BJ (cell line): ENCODE measurements at regions not wholly inside any gene's neighbourhood (a gene's known extent, or its start where the extent isn't known, plus 50 kb on each side); places are given as distances from the start of the nearest gene placed in this dataset.

Experiments used
- CTCF ChIA-PET: fragments of 350-600 bp; formaldehyde crosslinking; extraction: SDS; loops from one replicate; lab custom pipeline; 2021; ENCODE audit warnings: antibody characterized with exemption, inconsistent platforms; lab: Yijun Ruan, JAX
- POLR2A ChIA-PET: fragments of 300-600 bp; sonication (Branson Sonifier 250); formaldehyde crosslinking; extraction: SDS; loops from one replicate; lab custom pipeline; 2021; ENCODE audit warnings: antibody characterized with exemption; lab: Charles Lee
- DNase-seq: peaks from one replicate; pipeline ENCODE4 v3.0.0-alpha.2; 2011; ENCODE audit warnings: low read depth
- H3K27me3 ChIP-seq: 2 replicates; pipeline ENCODE4 v1.6.0; 2011; ENCODE audit warnings: low read length; ENCODE audit not compliant: control insufficient read depth, insufficient read depth
- H3K36me3 ChIP-seq: 2 replicates; pipeline ENCODE4 v1.5.1; 2011; ENCODE audit warnings: low read length; ENCODE audit not compliant: control insufficient read depth, insufficient read depth
- H3K4me3 ChIP-seq: 2 replicates; pipeline ENCODE4 v1.5.1; 2011; ENCODE audit warnings: low read depth, mild to moderate bottlenecking, control low read depth, low read length
- TF ChIP-seq, protein P1 (sequence below): IDR thresholded peaks from 2 replicates; pipeline ENCODE4 v1.5.1; 2011; ENCODE audit warnings: low read depth, mild to moderate bottlenecking, control low read depth, inconsistent platforms, low read length, moderate library complexity; ENCODE audit not compliant: insufficient read depth

DNA sequence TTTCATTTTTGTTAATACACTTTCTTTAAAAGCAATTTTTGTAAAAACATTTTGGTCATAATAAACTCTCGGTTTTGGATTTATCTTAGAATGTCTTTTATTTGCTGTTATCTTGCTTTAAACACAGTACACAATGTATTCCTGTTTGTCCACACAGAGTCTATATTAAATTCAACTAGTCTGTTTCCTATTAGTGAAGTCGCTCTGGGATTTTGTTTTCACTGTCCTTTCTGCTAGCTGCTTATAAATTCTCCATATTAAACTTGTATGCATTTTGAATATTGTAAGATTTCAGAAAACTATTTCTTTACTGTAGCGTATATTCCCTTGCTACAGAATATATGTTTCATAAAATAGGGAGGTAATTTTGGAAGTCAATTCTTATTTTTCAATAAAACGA is 630.2 kb downstream of the HDGFL1 start:
- Histone ChIP-seq H3K27me3 (no peaks in the 10 kb centered on the region), H3K4me3 (no peak overlapping the region), H3K36me3 (no peaks in the 10 kb centered on the region)
- ChIA-PET POLR2A (no interaction called here), CTCF (interaction anchor here (1.5 kb wide), 1 partner anchor 10 kb away, joined by 4 read pairs; no protein-coding TSS in a partner anchor)
- TF ChIP-seq, protein P1, sequence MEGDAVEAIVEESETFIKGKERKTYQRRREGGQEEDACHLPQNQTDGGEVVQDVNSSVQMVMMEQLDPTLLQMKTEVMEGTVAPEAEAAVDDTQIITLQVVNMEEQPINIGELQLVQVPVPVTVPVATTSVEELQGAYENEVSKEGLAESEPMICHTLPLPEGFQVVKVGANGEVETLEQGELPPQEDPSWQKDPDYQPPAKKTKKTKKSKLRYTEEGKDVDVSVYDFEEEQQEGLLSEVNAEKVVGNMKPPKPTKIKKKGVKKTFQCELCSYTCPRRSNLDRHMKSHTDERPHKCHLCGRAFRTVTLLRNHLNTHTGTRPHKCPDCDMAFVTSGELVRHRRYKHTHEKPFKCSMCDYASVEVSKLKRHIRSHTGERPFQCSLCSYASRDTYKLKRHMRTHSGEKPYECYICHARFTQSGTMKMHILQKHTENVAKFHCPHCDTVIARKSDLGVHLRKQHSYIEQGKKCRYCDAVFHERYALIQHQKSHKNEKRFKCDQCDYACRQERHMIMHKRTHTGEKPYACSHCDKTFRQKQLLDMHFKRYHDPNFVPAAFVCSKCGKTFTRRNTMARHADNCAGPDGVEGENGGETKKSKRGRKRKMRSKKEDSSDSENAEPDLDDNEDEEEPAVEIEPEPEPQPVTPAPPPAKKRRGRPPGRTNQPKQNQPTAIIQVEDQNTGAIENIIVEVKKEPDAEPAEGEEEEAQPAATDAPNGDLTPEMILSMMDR: no peak
- DNase-seq: no peak

DNA sequence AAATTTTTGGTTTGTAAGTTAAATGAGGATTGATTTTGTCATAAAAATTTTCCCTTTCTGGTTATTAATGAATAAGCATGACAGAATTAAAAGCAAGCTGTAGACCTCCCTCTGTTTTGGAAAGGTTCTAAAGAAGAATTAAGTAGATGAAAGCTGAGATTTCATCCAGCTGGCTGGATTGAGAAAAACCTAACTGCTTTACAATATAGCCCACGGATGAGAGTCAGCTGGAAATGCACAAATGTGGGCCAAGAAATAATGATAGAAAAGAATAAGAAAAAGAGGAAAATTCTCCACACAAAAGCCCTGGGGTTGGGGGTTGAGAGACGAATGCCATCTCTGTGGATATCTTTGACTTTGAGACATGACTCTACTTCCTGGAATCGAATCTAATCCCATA is 631.6 kb downstream of the HDGFL1 start:
- POLR2A ChIA-PET: no interaction called here
- TF ChIP-seq, protein P1: no peak
- H3K27me3 ChIP-seq: no peaks in the 10 kb centered on the region
- H3K36me3 ChIP-seq: no peaks in the 10 kb centered on the region
- CTCF ChIA-PET: no interaction called here
- H3K4me3 ChIP-seq: no peak overlapping the region
- no peak for DNase-seq

DNA sequence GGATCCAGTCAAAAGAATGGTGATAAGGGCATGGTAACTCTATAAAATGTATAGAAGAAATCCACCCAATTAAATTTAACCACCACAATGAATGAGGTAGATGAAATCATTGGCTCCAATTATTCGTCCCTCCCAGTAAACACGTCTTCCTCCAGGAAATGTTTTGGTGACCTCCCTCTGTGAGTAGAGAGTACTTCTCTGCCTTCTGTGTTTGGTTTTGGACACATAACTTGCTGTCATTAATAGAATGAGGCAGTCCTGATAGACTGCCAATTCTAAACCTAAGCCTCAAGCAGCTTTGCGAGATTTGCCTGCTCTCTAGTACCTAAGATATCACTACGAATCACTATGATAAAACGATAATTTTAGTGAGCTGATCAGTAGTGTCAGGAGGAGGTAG is 632.8 kb downstream of the HDGFL1 start:
- Histone ChIP-seq H3K36me3 (no peaks in the 10 kb centered on the region), H3K4me3 (no peak overlapping the region), H3K27me3 (no peaks in the 10 kb centered on the region)
- POLR2A ChIA-PET: no interaction called here
- DNase-seq: no peak
- CTCF ChIA-PET: no interaction called here
- TF ChIP-seq, protein P1: no peak

DNA sequence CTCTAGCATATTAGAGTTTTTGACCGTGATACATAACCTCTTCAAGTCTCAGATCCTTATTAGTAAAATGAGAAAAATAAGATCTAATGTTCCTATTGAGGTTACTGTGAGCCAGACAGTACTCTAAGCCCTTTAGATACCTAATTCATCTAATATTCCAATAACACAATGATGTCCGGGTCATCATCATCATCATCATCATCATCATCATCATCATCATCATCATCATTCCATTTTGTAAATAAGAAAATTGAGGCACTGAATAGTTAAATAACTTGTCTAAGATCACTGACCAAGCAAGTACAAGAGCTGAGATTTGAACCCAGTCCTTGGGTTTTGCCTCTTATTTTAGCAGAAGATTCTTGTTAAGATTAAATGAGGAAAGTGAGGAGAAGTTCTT is 643.0 kb downstream of the HDGFL1 start:
- Histone ChIP-seq H3K36me3 (no peaks in the 10 kb centered on the region), H3K27me3 (no peaks in the 10 kb centered on the region), H3K4me3 (no peak overlapping the region)
- TF ChIP-seq, protein P1: no peak
- CTCF ChIA-PET: no interaction called here
- POLR2A ChIA-PET: no interaction called here
- DNase-seq: no peak

DNA sequence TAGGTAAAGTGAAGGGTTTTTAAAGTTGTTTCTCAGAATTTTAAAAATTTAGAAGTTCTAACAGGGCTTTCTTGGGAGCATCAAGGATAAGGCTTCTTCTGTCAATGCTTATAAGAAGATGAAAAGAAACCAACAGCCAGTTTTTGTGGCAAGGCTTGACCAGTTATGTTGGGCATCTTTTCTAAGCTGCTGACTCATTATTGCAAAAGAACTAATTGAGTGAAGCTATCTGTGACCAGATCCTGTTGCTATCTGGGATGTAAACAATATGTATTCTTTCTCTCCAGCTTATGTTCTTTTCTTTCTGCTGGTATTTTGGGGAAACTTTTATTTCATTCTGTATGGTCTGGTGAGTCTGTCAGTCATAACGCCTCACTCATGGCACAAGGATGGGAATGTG is 643.8 kb downstream of the HDGFL1 start:
- CTCF ChIA-PET: no interaction called here
- POLR2A ChIA-PET: interaction anchor here (0.6 kb wide), 1 partner anchor 583 kb away, joined by 3 read pairs; no protein-coding TSS in a partner anchor
- DNase-seq: no peak
- H3K27me3 ChIP-seq: no peaks in the 10 kb centered on the region
- H3K36me3 ChIP-seq: no peaks in the 10 kb centered on the region
- no peak overlapping the region for H3K4me3 ChIP-seq
- TF ChIP-seq, protein P1: no peak
